PC-9 (cell line): ENCODE measurements at regions not wholly inside any gene's neighbourhood (a gene's known extent, or its start where the extent isn't known, plus 50 kb on each side); places are given as distances from the start of the nearest gene placed in this dataset.

Experiments used
- BruUV-seq: library from RNA; stranded (reverse); fragments of 400-500 nt; replicated peaks from 2 replicates; lab custom pipeline; 2021; lab: Mats Ljungman, UMichigan
- CTCF ChIA-PET: fragments of 300-600 bp; sonication (Branson Sonifier 250); formaldehyde crosslinking; loops from one replicate; lab custom pipeline; 2022; ENCODE audit warnings: antibody characterized with exemption; lab: Charles Lee
- POLR2A ChIA-PET: fragments of 300-600 bp; sonication (Branson Sonifier 250); formaldehyde crosslinking; loops from one replicate; lab custom pipeline; 2022; ENCODE audit warnings: antibody characterized with exemption; ENCODE audit not compliant: unreplicated experiment; lab: Charles Lee
- DNase-seq, 2 experiments: peaks; one replicate each; pipeline versions ENCODE4 v3.0.0 to v3.0.0-alpha.2; 2015 to 2022; ENCODE audit warnings: mixed read lengths in 1 of 2
- H2AFZ ChIP-seq: fragments of 200-600 bp; sonication (generic); 2 replicates; pipeline ENCODE4 v1.8.1; 2017; ENCODE audit warnings: antibody characterized with exemption
- H3F3A ChIP-seq: fragments of 200-600 bp; sonication (generic); 2 replicates; pipeline ENCODE4 v1.8.1; 2017; ENCODE audit warnings: antibody characterized with exemption, mild to moderate bottlenecking, low read depth; ENCODE audit not compliant: insufficient read depth
- H3K27ac ChIP-seq: fragments of 200-600 bp; sonication (generic); 2 replicates; pipeline ENCODE4 v1.6.1; 2016; ENCODE audit warnings: mixed run types
- H3K27me3 ChIP-seq: fragments of 200-600 bp; sonication (generic); 2 replicates; pipeline ENCODE4 v1.6.1; 2016; ENCODE audit warnings: low read depth, mixed run types; ENCODE audit not compliant: insufficient read depth
- H3K36me3 ChIP-seq: fragments of 200-600 bp; sonication (generic); 2 replicates; pipeline ENCODE4 v1.6.1; 2016; ENCODE audit warnings: low read depth, mixed run types
- H3K4me1 ChIP-seq: fragments of 200-600 bp; sonication (generic); replicated peaks from 2 replicates; pipeline ENCODE4 v1.6.1; 2016; ENCODE audit warnings: mixed run types; ENCODE audit not compliant: insufficient read depth
- H3K4me2 ChIP-seq: fragments of 200-600 bp; sonication (generic); 2 replicates; pipeline ENCODE4 v1.6.1; 2017; ENCODE audit warnings: mixed run types
- H3K4me3 ChIP-seq: fragments of 200-600 bp; sonication (generic); 2 replicates; pipeline ENCODE4 v1.6.1; 2016; ENCODE audit warnings: mixed run types
- H3K79me2 ChIP-seq: fragments of 200-600 bp; sonication (generic); 2 replicates; pipeline ENCODE4 v1.6.1; 2017; ENCODE audit warnings: low read depth, mixed run types
- H3K9me2 ChIP-seq: fragments of 200-600 bp; sonication (generic); 2 replicates; pipeline ENCODE4 v1.8.1; 2017; ENCODE audit warnings: mild to moderate bottlenecking; ENCODE audit not compliant: insufficient read depth
- H3K9me3 ChIP-seq: fragments of 200-600 bp; sonication (generic); 2 replicates; pipeline ENCODE4 v1.8.1; 2016; ENCODE audit warnings: low read depth; ENCODE audit not compliant: insufficient read depth
- H4K20me1 ChIP-seq: fragments of 200-600 bp; sonication (generic); 2 replicates; pipeline ENCODE4 v1.8.1; 2017; ENCODE audit not compliant: insufficient read depth
- CTCF ChIP-seq: fragments of 200-600 bp; sonication (generic); conservative IDR thresholded peaks from 2 replicates; pipeline ENCODE4 v1.6.1; 2017; ENCODE audit warnings: mixed run types, antibody characterized with exemption, mild to moderate bottlenecking, moderate library complexity
- EZH2 ChIP-seq: fragments of 200-600 bp; sonication (generic); IDR thresholded peaks from 2 replicates; pipeline ENCODE4 v1.8.0; 2017; ENCODE audit warnings: antibody characterized with exemption, low read depth
- intact Hi-C: fragments of 100-400 bp; cut with micrococcal nuclease; formaldehyde crosslinking; loops from one replicate; pipeline ENCODE4 v1.10.0; 2022; ENCODE audit not compliant: unreplicated experiment

- Histone ChIP-seq H4K20me1 (no peaks in the 10 kb centered on the region), H3K4me3 (no peak overlapping the region), H3K4me2 (no peak overlapping the region), H3K4me1 (no peaks in the 10 kb centered on the region), H3K27me3 (no peaks in the 10 kb centered on the region), H3K36me3 (no peaks in the 10 kb centered on the region), H3K9me3 (no peaks in the 10 kb centered on the region), H3K27ac (no peak overlapping the region), H3F3A (no peaks in the 10 kb centered on the region), H3K9me2 (no peaks in the 10 kb centered on the region), H3K79me2 (no peaks in the 10 kb centered on the region), H2AFZ (no peak overlapping the region)
- ChIA-PET CTCF (interaction anchor here (0.6 to 0.8 kb wide), 2 partner anchors 75 to 187 kb away, joined by 5 to 14 read pairs; no protein-coding TSS in a partner anchor), POLR2A (no interaction called here)
- intact Hi-C loops = loop anchor here (10.0 kb wide), 1 partner anchor 70 kb away; no protein-coding TSS in a partner anchor
- TF ChIP-seq EZH2 = no peak
- TF ChIP-seq CTCF = no peak; the same call in 1 of the 2 replicates
- no peak for DNase-seq
- no TSS peak for BruUV-seq
Measured at GRCh38 chr21:36584980-36585940, 105.3 kb upstream of the CLDN14 start.

- Histone ChIP-seq H3K79me2 (no peaks in the 10 kb centered on the region), H3F3A (no peaks in the 10 kb centered on the region), H3K27me3 (no peaks in the 10 kb centered on the region), H3K4me1 (no peaks in the 10 kb centered on the region), H3K4me3 (no peak overlapping the region), H3K4me2 (peak overlapping the region; percentile 37), H2AFZ (no peak overlapping the region), H3K27ac (no peak overlapping the region), H3K9me2 (no peaks in the 10 kb centered on the region), H3K9me3 (no peaks in the 10 kb centered on the region), H4K20me1 (no peaks in the 10 kb centered on the region), H3K36me3 (no peaks in the 10 kb centered on the region)
- ChIA-PET CTCF (no interaction called here), POLR2A (no interaction called here)
- BruUV-seq = no TSS peak
- intact Hi-C loops = loop anchor here (10.0 kb wide), 1 partner anchor 73 kb away; no protein-coding TSS in a partner anchor
- TF ChIP-seq CTCF = no peak
- TF ChIP-seq EZH2 = no peak
- DNase-seq = peak in 1 of 2 experiments; percentile 59
Measured at GRCh38 chr21:36587388-36587787, 107.5 kb upstream of the CLDN14 start.

GRCh38 chr21:36589352-36589971, 109.5 kb upstream of the SIM2 start:
- DNase-seq = no peak
- intact Hi-C loops = loop anchor here (10.0 kb wide), 1 partner anchor 75 kb away; no protein-coding TSS in a partner anchor
- Histone ChIP-seq H3K27ac (no peak overlapping the region), H3K36me3 (no peaks in the 10 kb centered on the region), H3F3A (no peaks in the 10 kb centered on the region), H3K27me3 (no peaks in the 10 kb centered on the region), H3K9me3 (no peaks in the 10 kb centered on the region), H3K9me2 (no peaks in the 10 kb centered on the region), H3K4me2 (no peak overlapping the region), H3K79me2 (no peaks in the 10 kb centered on the region), H3K4me3 (no peak overlapping the region), H3K4me1 (no peaks in the 10 kb centered on the region), H2AFZ (no peak overlapping the region), H4K20me1 (no peaks in the 10 kb centered on the region)
- TF ChIP-seq EZH2 = no peak
- peak; percentile 56 for TF ChIP-seq CTCF
- BruUV-seq = no TSS peak
- POLR2A ChIA-PET = no interaction called here
- CTCF ChIA-PET = no interaction called here
